Adrenal gland (tissue), 9 donors: ENCODE measurements at regions not wholly inside any gene's neighbourhood (a gene's known extent, or its start where the extent isn't known, plus 50 kb on each side); places are given as distances from the start of the nearest gene placed in this dataset.

Experiments
- DNase-seq, 7 donors: peaks; one replicate each; pipeline ENCODE4 v3.0.0-alpha.2; 2019 to 2020
- H3K27ac ChIP-seq, 5 donors: fragments of 200-600 bp; sonication (generic) in 4 of 5; 1 replicate in 3 of 5; 2 replicates in 2 of 5; pipeline versions ENCODE4 v1.5.1 to v1.8.0; 2016 to 2020; ENCODE audit warnings: mild to moderate bottlenecking in 1 of 5
- H3K27me3 ChIP-seq: fragments of 200-600 bp; 2 replicates; pipeline ENCODE4 v1.8.0; 2021
- H3K36me3 ChIP-seq, 2 donors: fragments of 200-600 bp; replicated peaks in 1 of 2; 1 replicate in 1 of 2; 2 replicates in 1 of 2; pipeline versions ENCODE4 v1.5.1 to v1.8.0; 2018 to 2022
- H3K4me1 ChIP-seq, 2 donors: fragments of 200-600 bp; replicated peaks in 1 of 2; 1 replicate in 1 of 2; 2 replicates in 1 of 2; pipeline versions ENCODE4 v1.5.1 to v1.8.0; 2018 to 2021
- H3K4me3 ChIP-seq, 4 donors: fragments of 200-600 bp; sonication (generic) in 3 of 4; one replicate each; pipeline ENCODE4 v1.5.1; 2016 to 2018
- H3K9me3 ChIP-seq, 3 donors: fragments of 200-600 bp; sonication (generic) in 1 of 3; replicated peaks in 1 of 3; 1 replicate in 2 of 3; 2 replicates in 1 of 3; pipeline versions ENCODE4 v1.5.1 to v1.8.0; 2016 to 2021
- CTCF ChIP-seq, 6 experiments: fragments of 450-650 bp in 4 of 6; fragments of 200-600 bp in 2 of 6; sonication (generic) in 1 of 6; IDR thresholded peaks; 1 replicate in 5 of 6; 2 replicates in 1 of 6; pipeline versions ENCODE4 v1.5.1 to v1.8.0; 2016 to 2021; ENCODE audit warnings: antibody characterized with exemption in 6 of 6, mild to moderate bottlenecking in 2 of 6, moderate library complexity in 1 of 6
- POLR2A ChIP-seq, 2 donors: fragments of 450-650 bp; IDR thresholded peaks; one replicate each; pipeline ENCODE4 v1.6.1; 2017; ENCODE audit warnings: antibody characterized with exemption in 2 of 2, mild to moderate bottlenecking in 2 of 2, moderate library complexity in 1 of 2
- WGBS, 4 donors: extraction: QIAGEN DNeasy Blood & Tissue Kit in 2 of 4; methylation state at CpG; one replicate each; pipeline versions ENCODE4 v1.1.5 to v1.1.7; 2013 to 2017; 5-methylcytosine and 5-hydroxymethylcytosine counted together
- intact Hi-C, 2 donors: fragments of 100-400 bp; cut with DNase I; formaldehyde crosslinking; loops; one replicate each; pipeline versions ENCODE4 v1.14.1 to v1.15.0; 2022 to 2023
- donor health status: healthy with polysubstance abuse.
- donor health status: Bipolar disorder and iron deficiency.
- donor health status: DM: yes; HTN: yes; CAD: no.
- donor health status: DM: no; HTN: no; CAD: no.
- donor health status: DM: no; HTN: no; CAD: no.

DNA sequence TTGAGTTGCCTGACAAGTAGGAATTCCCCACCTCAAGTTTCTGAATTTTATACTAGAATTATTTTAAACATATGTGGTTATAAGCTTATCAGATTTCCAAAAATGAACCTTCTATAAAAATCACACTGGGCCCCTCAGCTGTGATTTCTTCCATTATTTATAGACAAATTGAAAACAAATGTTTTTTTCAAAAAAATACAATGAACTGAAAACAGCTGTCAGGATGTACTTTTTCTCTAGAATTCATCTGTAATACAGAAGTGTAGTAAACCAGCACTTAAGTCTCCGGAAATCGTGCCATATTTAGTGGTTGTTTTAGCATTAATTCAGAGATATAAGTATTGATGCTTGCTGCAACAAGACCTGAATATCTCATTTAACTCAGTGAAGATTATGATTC lies 74.0 kb downstream of the SPRY1 start:
- Histone ChIP-seq H3K9me3 (no peaks in the 10 kb centered on the region), H3K4me3 (no peak overlapping the region), H3K27me3 (no peaks in the 10 kb centered on the region), H3K27ac (no peak overlapping the region), H3K4me1 (no peaks in the 10 kb centered on the region), H3K36me3 (no peaks in the 10 kb centered on the region)
- 93 to 96% (median 95%) methylated on average over 2 of the region's 2 CpGs for WGBS, 4 donors
- intact Hi-C loops, result no loop called here
- DNase-seq, result no peak
- TF ChIP-seq CTCF (IDR thresholded peaks at IDR 0.05) (no peak), POLR2A (IDR thresholded peaks at IDR 0.05) (no peak)

- no peaks in the 10 kb centered on the region for H3K27me3 ChIP-seq
- H3K27ac ChIP-seq, result no peak overlapping the region
- intact Hi-C loops, result no loop called here
- H3K4me3 ChIP-seq, result no peak overlapping the region
- WGBS, 4 donors, result 81 to 83% (median 82%) methylated on average over 3 of the region's 3 CpGs
- TF ChIP-seq CTCF (IDR thresholded peaks at IDR 0.05) (no peak), POLR2A (IDR thresholded peaks at IDR 0.05) (no peak)
- no peaks in the 10 kb centered on the region for H3K4me1 ChIP-seq
- no peak for DNase-seq
- H3K36me3 ChIP-seq, result no peaks in the 10 kb centered on the region
- H3K9me3 ChIP-seq, result no peaks in the 10 kb centered on the region
Measured at GRCh38 chr4:123471655-123472369, 75.2 kb downstream of the SPRY1 start.

DNA sequence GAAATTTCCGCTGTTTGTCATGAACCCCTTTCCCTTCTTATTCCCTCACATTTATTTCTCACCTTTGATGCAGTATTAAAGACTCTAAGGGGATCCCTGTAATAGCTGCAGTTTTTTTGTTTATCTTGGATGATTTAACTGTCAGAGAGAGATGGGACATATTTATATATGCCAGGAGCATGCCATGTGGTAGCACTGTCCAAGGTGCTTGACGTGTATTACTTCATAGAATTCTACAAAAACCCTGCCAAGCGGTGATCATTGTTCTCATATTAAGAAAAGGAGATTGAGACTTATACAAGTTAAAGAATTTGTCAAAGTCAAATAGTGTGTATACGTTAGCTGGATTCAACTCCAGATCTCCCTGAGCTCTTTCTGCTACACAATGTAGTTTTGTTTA lies 78.2 kb downstream of the SPRY1 start:
- 85 to 88% (median 87%) methylated on average over 4 of the region's 4 CpGs for WGBS, 4 donors
- TF ChIP-seq CTCF (IDR thresholded peaks at IDR 0.05) (no peak), POLR2A (IDR thresholded peaks at IDR 0.05) (no peak)

DNA sequence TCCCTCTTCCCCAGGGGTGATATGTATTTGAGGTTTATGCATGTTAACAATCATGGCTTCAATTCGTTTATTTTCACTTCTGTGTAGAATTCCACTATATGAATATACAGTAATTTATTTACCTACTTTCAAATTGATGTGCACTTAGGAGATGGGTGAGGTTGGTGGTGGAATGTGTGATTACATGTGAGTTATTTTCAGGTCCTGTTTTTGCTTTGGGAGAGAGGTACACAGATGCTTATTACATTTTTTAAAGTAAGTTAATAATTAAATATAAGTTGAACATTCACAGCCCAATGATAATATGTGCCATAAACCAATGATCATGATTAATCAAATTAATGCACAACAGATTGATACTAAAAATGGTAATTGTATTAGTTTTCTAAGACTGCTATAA lies 79.5 kb downstream of the SPRY1 start:
- H3K27ac ChIP-seq, result no peak overlapping the region
- DNase-seq, result no peak
- H3K9me3 ChIP-seq, result no peaks in the 10 kb centered on the region
- H3K27me3 ChIP-seq, result no peaks in the 10 kb centered on the region
- no peaks in the 10 kb centered on the region for H3K36me3 ChIP-seq
- no peak overlapping the region for H3K4me3 ChIP-seq
- WGBS, 4 donors, result 0 to 36% (median 13%) methylated on average over 1 of the region's 1 CpG
- intact Hi-C loops, result no loop called here
- H3K4me1 ChIP-seq, result no peaks in the 10 kb centered on the region
- no peak for TF ChIP-seq POLR2A (IDR thresholded peaks at IDR 0.05)
- no peak for TF ChIP-seq CTCF (IDR thresholded peaks at IDR 0.05)

More for the DNA sequence above, 78.2 kb downstream of the SPRY1 start:
- Histone ChIP-seq H3K36me3 (no peaks in the 10 kb centered on the region), H3K4me1 (no peaks in the 10 kb centered on the region), H3K27me3 (no peaks in the 10 kb centered on the region), H3K9me3 (no peaks in the 10 kb centered on the region), H3K27ac (no peak overlapping the region), H3K4me3 (no peak overlapping the region)
- intact Hi-C loops, result no loop called here
- DNase-seq, result no peak
